Neural crest cell (in vitro differentiated cells): ENCODE measurements at regions not wholly inside any gene's neighbourhood (a gene's known extent, or its start where the extent isn't known, plus 50 kb on each side); places are given as distances from the start of the nearest gene placed in this dataset.

Experiments used
- DNase-seq: peaks from one replicate; pipeline ENCODE4 v3.0.0; 2021; ENCODE audit warnings: low read depth, mixed read lengths, low spot score
- H3K27ac Mint-ChIP-seq: one replicate; pipeline ENCODE4 v1.8.0; 2021; ENCODE audit warnings: mild to moderate bottlenecking, mixed read lengths; ENCODE audit not compliant: unreplicated experiment
- H3K27me3 Mint-ChIP-seq: 2 replicates; pipeline ENCODE4 v1.8.0; 2021; ENCODE audit warnings: low read depth, mild to moderate bottlenecking, mixed read lengths
- H3K36me3 Mint-ChIP-seq: 2 replicates; pipeline ENCODE4 v1.8.0; 2021; ENCODE audit warnings: low read depth, mild to moderate bottlenecking, mixed read lengths
- H3K4me1 Mint-ChIP-seq: 2 replicates; pipeline ENCODE4 v1.8.0; 2021; ENCODE audit warnings: mixed read lengths
- H3K4me3 Mint-ChIP-seq: one replicate; pipeline ENCODE4 v1.8.0; 2021; ENCODE audit warnings: mild to moderate bottlenecking, mixed read lengths
- H3K9me3 Mint-ChIP-seq: 2 replicates; pipeline ENCODE4 v1.8.0; 2021; ENCODE audit warnings: mixed read lengths
- CTCF ChIP-seq: fragments of 200-600 bp; sonication (generic); conservative IDR thresholded peaks from 2 replicates; pipeline ENCODE4 v1.5.0; 2021; ENCODE audit warnings: antibody characterized with exemption, mild to moderate bottlenecking

- Mint-ChIP-seq H3K4me1 (no peaks in the 10 kb centered on the region), H3K9me3 (no peaks in the 10 kb centered on the region), H3K27me3 (no peaks in the 10 kb centered on the region), H3K36me3 (no peaks in the 10 kb centered on the region), H3K27ac (no peak overlapping the region), H3K4me3 (no peak overlapping the region)
- no peak for TF ChIP-seq CTCF
- no peak for DNase-seq
Observed at GRCh38 chr4:60249784-60250183, 950.3 kb upstream of the ADGRL3 start.

- H3K27ac Mint-ChIP-seq, result peak overlapping the region; percentile 44
Observed at GRCh38 chr4:60250657-60251056, 949.5 kb upstream of the ADGRL3 start.

GRCh38 chr4:60259781-60260180 lies 940.3 kb upstream of the ADGRL3 start:
- H3K4me1 Mint-ChIP-seq, result no peaks in the 10 kb centered on the region
- no peak overlapping the region for H3K4me3 Mint-ChIP-seq
- H3K9me3 Mint-ChIP-seq, result peaks cover 2% of the 10 kb centered on the region
- H3K27me3 Mint-ChIP-seq, result no peaks in the 10 kb centered on the region
- no peak overlapping the region for H3K27ac Mint-ChIP-seq
- no peak for DNase-seq
- no peaks in the 10 kb centered on the region for H3K36me3 Mint-ChIP-seq
- no peak for TF ChIP-seq CTCF

More at GRCh38 chr4:60250657-60251056, 949.5 kb upstream of the ADGRL3 start:
- no peaks in the 10 kb centered on the region for H3K4me1 Mint-ChIP-seq
- H3K36me3 Mint-ChIP-seq, result no peaks in the 10 kb centered on the region
- no peaks in the 10 kb centered on the region for H3K27me3 Mint-ChIP-seq
- no peak overlapping the region for H3K4me3 Mint-ChIP-seq
- DNase-seq, result no peak
- TF ChIP-seq CTCF, result no peak
- no peaks in the 10 kb centered on the region for H3K9me3 Mint-ChIP-seq

- H3K9me3 Mint-ChIP-seq, result peaks cover 4% of the 10 kb centered on the region
- no peak for TF ChIP-seq CTCF
- H3K27ac Mint-ChIP-seq, result no peak overlapping the region
- no peaks in the 10 kb centered on the region for H3K4me1 Mint-ChIP-seq
- DNase-seq, result no peak
- no peaks in the 10 kb centered on the region for H3K27me3 Mint-ChIP-seq
- no peak overlapping the region for H3K4me3 Mint-ChIP-seq
- no peaks in the 10 kb centered on the region for H3K36me3 Mint-ChIP-seq
Observed at GRCh38 chr4:60266505-60266904, 933.6 kb upstream of the ADGRL3 start.

- H3K4me1 Mint-ChIP-seq, result no peaks in the 10 kb centered on the region
- no peak overlapping the region for H3K4me3 Mint-ChIP-seq
- no peak overlapping the region for H3K27ac Mint-ChIP-seq
- no peaks in the 10 kb centered on the region for H3K9me3 Mint-ChIP-seq
- no peak for DNase-seq
- H3K27me3 Mint-ChIP-seq, result no peaks in the 10 kb centered on the region
- no peak for TF ChIP-seq CTCF
- H3K36me3 Mint-ChIP-seq, result no peaks in the 10 kb centered on the region
Observed at GRCh38 chr4:60296386-60296785, 903.7 kb upstream of the ADGRL3 start.

GRCh38 chr4:60313611-60314178 lies 886.4 kb upstream of the ADGRL3 start:
- Mint-ChIP-seq H3K27me3 (no peaks in the 10 kb centered on the region), H3K9me3 (no peaks in the 10 kb centered on the region), H3K4me1 (peaks cover 6% of the 10 kb centered on the region), H3K4me3 (no peak overlapping the region), H3K27ac (no peak overlapping the region), H3K36me3 (no peaks in the 10 kb centered on the region)
- TF ChIP-seq CTCF, result no peak
- DNase-seq, result no peak
